Naive B cell (primary cell): ENCODE measurements at regions not wholly inside any gene's neighbourhood (a gene's known extent, or its start where the extent isn't known, plus 50 kb on each side); places are given as distances from the start of the nearest gene placed in this dataset.
"Not testable (repeated sequence)": the region's sequence is repeated elsewhere in the genome, so short reads cannot be mapped to it uniquely, and the experiment has no call there.

Experiments
- ATAC-seq, 2 donors: fragments of 150-1000 bp; cut with Tn5 transposase; 2 replicates each; pipeline ENCODE4 v1.10.0; 2021; ENCODE audit warnings: low read depth in 2 of 2, mild to moderate bottlenecking in 2 of 2, moderate library complexity in 2 of 2
- DNase-seq: peaks from one replicate; pipeline ENCODE4 v3.0.0; 2022
- H3K27ac Mint-ChIP-seq, 6 donors: one replicate each; pipeline ENCODE4 v1.8.0; 2020 to 2022; ENCODE audit warnings: mild to moderate bottlenecking in 6 of 6, mixed read lengths in 6 of 6, moderate library complexity in 5 of 6, inconsistent platforms in 2 of 6
- H3K27me3 Mint-ChIP-seq, 3 donors: one replicate each; pipeline ENCODE4 v1.8.0; 2021 to 2022; ENCODE audit warnings: mixed read lengths in 3 of 3, mild to moderate bottlenecking in 1 of 3
- H3K36me3 Mint-ChIP-seq, 2 donors: one replicate each; pipeline ENCODE4 v1.8.0; 2020 to 2022; ENCODE audit warnings: mixed read lengths in 2 of 2, inconsistent platforms in 1 of 2, mild to moderate bottlenecking in 1 of 2
- H3K4me1 Mint-ChIP-seq, 3 donors: one replicate each; pipeline ENCODE4 v1.8.0; 2020 to 2022; ENCODE audit warnings: mixed read lengths in 3 of 3, inconsistent platforms in 1 of 3, mild to moderate bottlenecking in 1 of 3, moderate library complexity in 1 of 3
- H3K4me3 Mint-ChIP-seq, 8 donors: one replicate each; pipeline ENCODE4 v1.8.0; 2020 to 2022; ENCODE audit warnings: mild to moderate bottlenecking in 8 of 8, mixed read lengths in 8 of 8, moderate library complexity in 8 of 8, inconsistent platforms in 2 of 8
- H3K9me3 Mint-ChIP-seq, 7 donors: one replicate each; pipeline ENCODE4 v1.8.0; 2020 to 2022; ENCODE audit warnings: mixed read lengths in 7 of 7, mild to moderate bottlenecking in 5 of 7, inconsistent platforms in 2 of 7, moderate library complexity in 1 of 7

GRCh38 chr9:135185060-135185459, 97.6 kb downstream of the OLFM1 start:
- DNase-seq (no peak), ATAC-seq (no peak)
- no peaks in the 10 kb centered on the region for H3K9me3 Mint-ChIP-seq
- H3K36me3 Mint-ChIP-seq: no peaks in the 10 kb centered on the region
- peaks cover 0 to 6% (median 5%) of the 10 kb centered on the region in 3 donors for H3K4me1 Mint-ChIP-seq
- no peak overlapping the region for H3K27ac Mint-ChIP-seq
- H3K27me3 Mint-ChIP-seq: peaks cover 6 to 22% (median 10%) of the 10 kb centered on the region in 3 donors
- no peak overlapping the region for H3K4me3 Mint-ChIP-seq

DNA sequence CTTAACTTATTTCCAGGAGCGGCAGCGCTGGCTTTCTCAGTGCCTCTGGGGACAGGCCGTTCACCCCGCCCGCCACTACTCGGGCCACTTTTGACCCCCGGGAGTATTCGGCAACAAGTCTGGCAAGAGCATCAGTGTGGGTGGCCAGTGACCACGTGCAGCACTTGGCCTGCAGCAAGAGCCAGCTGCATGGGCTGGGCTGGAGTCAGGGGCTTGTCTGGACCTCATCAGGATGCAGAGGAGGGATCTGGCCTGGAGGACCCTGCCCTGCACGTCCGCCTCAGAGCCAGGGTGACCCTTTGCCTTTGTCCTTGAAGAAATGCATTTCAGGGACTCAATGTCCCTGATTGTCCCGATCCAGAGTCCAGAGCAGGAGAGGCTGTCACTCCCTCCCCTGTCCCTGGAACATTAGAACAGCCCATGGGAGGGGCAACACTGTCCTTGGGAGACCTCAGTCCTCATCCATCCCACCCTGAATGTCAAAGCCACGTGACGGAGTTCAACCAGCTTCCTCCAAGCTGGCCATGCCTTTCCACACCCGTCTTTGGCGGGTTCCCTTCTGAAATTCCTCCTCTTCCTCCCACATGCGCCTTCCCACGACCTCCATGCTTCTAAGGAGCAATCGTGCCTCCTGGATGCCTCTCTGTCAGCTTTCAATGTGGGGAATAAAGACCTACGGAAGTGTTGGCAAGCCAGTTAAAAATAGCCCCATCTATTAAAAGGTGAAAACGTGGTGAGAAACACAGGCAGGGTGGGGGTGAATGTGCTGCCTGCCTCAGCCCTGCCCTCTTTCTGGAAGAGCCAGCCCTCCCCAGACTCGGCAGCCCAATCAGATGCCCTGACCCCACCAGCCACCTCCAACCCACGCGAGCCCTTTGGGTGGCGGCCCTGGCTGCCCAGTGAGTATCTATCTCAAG, 99.0 kb downstream of the OLFM1 start:
- no peak overlapping the region for H3K27ac Mint-ChIP-seq
- peaks cover 0 to 4% (median 0%) of the 10 kb centered on the region in 7 donors for H3K9me3 Mint-ChIP-seq
- DNase-seq (no peak), ATAC-seq (no peak)
- H3K4me3 Mint-ChIP-seq: no peak overlapping the region
- H3K4me1 Mint-ChIP-seq: peaks cover 0 to 6% (median 5%) of the 10 kb centered on the region in 3 donors
- H3K27me3 Mint-ChIP-seq: peaks cover 10 to 31% (median 13%) of the 10 kb centered on the region in 3 donors
- H3K36me3 Mint-ChIP-seq: no peaks in the 10 kb centered on the region

DNA sequence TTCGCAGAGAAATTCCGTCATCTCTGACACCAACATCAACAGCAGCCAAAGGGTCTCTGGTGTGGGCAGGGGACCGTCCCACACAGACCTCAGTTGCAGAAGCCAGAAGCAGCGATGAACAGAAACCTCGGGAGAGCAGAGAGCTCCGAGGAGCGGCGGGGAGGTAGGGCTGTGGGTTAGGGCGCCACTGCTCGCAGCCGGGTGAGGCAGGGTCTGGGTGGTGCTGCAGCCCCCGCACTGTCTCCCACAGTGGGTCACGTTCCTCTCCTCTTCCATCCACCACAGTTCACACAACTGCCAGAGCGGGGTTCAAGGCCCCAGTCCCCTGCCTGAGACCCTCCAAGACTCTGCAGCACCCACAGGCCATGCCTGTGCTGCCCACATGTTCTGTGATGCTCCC, 99.9 kb downstream of the OLFM1 start:
- ATAC-seq (no peak), DNase-seq (no peak)
- Mint-ChIP-seq H3K27me3 (peaks cover 10 to 32% (median 14%) of the 10 kb centered on the region in 3 donors), H3K27ac (no peak overlapping the region), H3K36me3 (no peaks in the 10 kb centered on the region), H3K4me3 (no peak overlapping the region), H3K9me3 (peaks cover 0 to 4% (median 0%) of the 10 kb centered on the region in 7 donors), H3K4me1 (peaks cover 0 to 6% (median 5%) of the 10 kb centered on the region in 3 donors)

DNA sequence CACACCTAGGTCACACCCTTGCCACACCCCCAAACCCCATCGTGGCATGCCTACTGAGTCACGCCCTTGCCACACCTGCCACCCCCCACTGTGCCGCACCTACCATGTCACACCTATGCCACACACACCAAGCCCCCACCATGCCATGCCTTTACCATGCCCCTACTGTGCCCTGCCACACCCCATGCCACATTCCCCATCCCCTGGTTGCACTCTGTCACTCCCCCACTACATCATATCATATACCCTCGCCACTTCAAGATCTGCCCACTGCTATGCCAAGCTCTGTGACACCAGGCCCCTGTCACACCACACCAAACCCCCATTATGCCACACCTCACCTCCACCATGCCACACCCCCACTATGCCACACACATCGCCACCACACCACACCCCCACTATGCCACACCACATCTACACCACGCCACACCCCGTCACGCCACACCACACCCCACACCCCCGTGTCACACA, 101.2 kb downstream of the OLFM1 start:
- DNase-seq (no peak), ATAC-seq (no peak)
- Mint-ChIP-seq H3K36me3 (no peaks in the 10 kb centered on the region), H3K4me3 (no peak overlapping the region), H3K27ac (no peak overlapping the region), H3K9me3 (peaks cover 0 to 4% (median 0%) of the 10 kb centered on the region in 7 donors), H3K4me1 (peaks cover 0 to 6% (median 5%) of the 10 kb centered on the region in 3 donors), H3K27me3 (peaks cover 10 to 40% (median 22%) of the 10 kb centered on the region in 3 donors)

DNA sequence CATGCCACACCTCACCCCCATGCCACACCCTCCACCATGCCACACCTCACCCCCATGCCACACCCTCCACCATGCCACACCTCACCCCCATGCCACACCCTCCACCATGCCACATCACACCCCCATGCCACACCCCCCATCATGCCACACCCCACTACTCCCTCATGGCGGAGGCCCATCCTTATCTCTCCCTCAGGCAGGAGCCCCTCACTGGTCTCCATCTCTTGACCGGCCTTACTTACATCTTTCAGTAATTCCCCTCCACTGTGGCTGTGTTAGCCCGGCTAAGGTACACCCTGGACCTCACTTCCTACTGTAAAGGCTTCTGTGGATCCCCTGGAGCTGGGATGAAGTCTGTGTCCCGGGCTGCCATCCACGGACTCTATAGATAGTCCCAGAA, 102.0 kb downstream of the OLFM1 start:
- H3K4me1 Mint-ChIP-seq: peaks cover 0 to 6% (median 5%) of the 10 kb centered on the region in 3 donors
- H3K9me3 Mint-ChIP-seq: peaks cover 0 to 4% (median 0%) of the 10 kb centered on the region in 7 donors
- ATAC-seq (no peak), DNase-seq (no peak)
- no peak overlapping the region for H3K27ac Mint-ChIP-seq
- H3K4me3 Mint-ChIP-seq: no peak overlapping the region
- peaks cover 10 to 40% (median 22%) of the 10 kb centered on the region in 3 donors for H3K27me3 Mint-ChIP-seq
- H3K36me3 Mint-ChIP-seq: no peaks in the 10 kb centered on the region

GRCh38 chr9:135190789-135191577, 103.5 kb downstream of the OLFM1 start:
- Mint-ChIP-seq H3K27me3 (peaks cover 10 to 40% (median 22%) of the 10 kb centered on the region in 3 donors), H3K9me3 (peaks cover 0 to 4% (median 0%) of the 10 kb centered on the region in 7 donors), H3K36me3 (no peaks in the 10 kb centered on the region), H3K27ac (no peak overlapping the region), H3K4me1 (peaks cover 0 to 6% (median 5%) of the 10 kb centered on the region in 3 donors), H3K4me3 (no peak overlapping the region)
- DNase-seq: no peak
- no peak for ATAC-seq

DNA sequence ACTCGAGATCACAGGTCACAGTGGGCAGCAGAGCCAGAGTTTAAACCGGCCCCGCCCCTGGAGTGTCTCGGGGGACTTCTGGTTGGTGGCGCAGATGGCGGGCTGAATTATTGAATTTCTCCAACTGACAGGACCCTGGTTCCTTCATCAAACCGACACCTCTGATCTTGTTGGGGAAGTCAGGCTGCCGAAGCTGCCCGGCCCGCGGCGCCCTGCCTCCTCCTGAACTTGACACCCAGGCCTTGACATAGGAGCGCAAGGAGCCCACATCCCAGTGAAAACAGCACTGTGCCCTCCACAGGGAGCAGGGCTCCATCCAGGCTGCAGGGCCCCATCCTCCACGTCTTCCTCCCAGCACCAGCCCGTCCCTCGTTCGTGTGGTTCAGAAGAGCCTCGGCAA, 105.2 kb downstream of the OLFM1 start:
- DNase-seq (no peak), ATAC-seq (no peak)
- peaks cover 0 to 4% (median 0%) of the 10 kb centered on the region in 7 donors for H3K9me3 Mint-ChIP-seq
- H3K27ac Mint-ChIP-seq: no peak overlapping the region
- peaks cover 3 to 32% (median 16%) of the 10 kb centered on the region in 3 donors for H3K27me3 Mint-ChIP-seq
- H3K4me3 Mint-ChIP-seq: no peak overlapping the region
- H3K4me1 Mint-ChIP-seq: peaks cover 0 to 5% (median 0%) of the 10 kb centered on the region in 3 donors
- H3K36me3 Mint-ChIP-seq: no peaks in the 10 kb centered on the region

DNA sequence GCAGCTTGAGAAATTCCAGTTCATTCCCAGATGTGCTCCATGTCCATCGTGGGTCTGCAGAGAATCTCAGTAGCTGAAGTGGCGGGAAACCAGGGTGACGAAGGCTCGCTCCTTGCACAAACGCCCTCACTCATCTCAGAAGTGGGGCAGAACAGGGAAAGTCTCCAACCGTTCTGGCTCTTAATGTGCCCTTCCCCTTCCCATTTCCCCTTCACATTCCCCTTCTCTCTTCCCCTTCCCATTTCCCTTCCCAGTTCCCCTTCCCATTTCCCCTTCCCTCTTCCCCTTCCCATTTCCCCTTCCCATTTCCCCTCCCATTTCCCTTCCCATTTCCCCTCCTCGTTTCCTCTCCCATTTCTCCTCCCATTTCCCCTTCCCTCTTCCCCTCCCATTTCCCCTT, 108.5 kb downstream of the OLFM1 start:
- Mint-ChIP-seq H3K27ac (peak overlapping the region in 1 of 6 donors; percentile 74), H3K27me3 (peaks cover under 1 to 32% (median 30%) of the 10 kb centered on the region in 3 donors)
- not testable (repeated sequence) for H3K4me3 Mint-ChIP-seq, DNase-seq, H3K4me1 Mint-ChIP-seq, ATAC-seq, H3K36me3 Mint-ChIP-seq, H3K9me3 Mint-ChIP-seq

DNA sequence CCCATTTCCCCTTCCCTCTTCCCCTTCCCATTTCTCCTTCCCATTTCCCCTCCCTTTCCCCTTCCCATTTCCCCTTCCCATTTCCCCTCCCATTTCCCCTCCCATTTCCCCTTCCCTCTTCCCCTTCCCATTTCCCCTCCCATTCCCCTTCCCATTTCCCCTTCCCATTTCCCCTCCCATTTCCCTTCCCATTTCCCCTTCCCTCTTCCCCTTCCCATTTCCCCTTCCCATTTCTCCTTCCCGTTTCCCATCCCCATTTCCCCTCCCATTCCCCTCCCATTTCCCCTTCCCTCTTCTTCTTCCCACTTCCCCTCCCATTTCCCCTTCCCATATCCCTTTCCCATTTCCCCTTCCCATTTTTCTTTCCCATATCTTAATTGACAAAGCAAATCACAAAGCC, 109.0 kb downstream of the OLFM1 start:
- Mint-ChIP-seq H3K9me3 (peaks cover 0 to 2% (median 0%) of the 10 kb centered on the region in 7 donors), H3K27ac (peak overlapping the region in 1 of 6 donors; percentile 96), H3K36me3 (no peaks in the 10 kb centered on the region), H3K4me1 (no peaks in the 10 kb centered on the region), H3K27me3 (peaks cover 6 to 27% (median 25%) of the 10 kb centered on the region in 3 donors), H3K4me3 (no peak overlapping the region)
- no peak for ATAC-seq
- DNase-seq: no peak

DNA sequence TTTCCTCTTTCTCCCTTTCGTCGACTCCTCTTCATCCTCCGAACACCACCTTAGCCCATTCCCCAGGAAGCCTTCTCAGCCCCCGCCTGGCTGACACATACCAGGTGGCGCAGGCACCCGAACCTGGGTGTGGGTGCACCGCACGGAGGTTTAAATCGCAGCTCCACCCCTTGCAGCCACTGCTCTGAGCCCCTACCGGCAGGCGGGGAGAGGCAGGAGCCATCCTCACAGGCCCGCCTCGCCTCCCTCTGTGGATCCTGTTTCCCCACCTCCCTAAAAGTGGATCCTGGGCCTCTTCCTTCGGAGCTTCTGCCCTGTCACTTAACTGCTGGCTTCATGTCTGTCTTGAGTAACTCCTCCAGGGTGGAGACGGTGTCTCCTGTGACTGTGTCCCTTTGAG, 110.7 kb downstream of the OLFM1 start:
- no peak overlapping the region for H3K4me3 Mint-ChIP-seq
- no peak for DNase-seq
- H3K4me1 Mint-ChIP-seq: peaks cover 0 to 2% (median 0%) of the 10 kb centered on the region in 3 donors
- peaks cover 0 to 2% (median 0%) of the 10 kb centered on the region in 7 donors for H3K9me3 Mint-ChIP-seq
- no peak for ATAC-seq
- peak overlapping the region in 1 of 6 donors; percentile 77 for H3K27ac Mint-ChIP-seq
- no peaks in the 10 kb centered on the region for H3K36me3 Mint-ChIP-seq
- H3K27me3 Mint-ChIP-seq: peaks cover 6 to 21% (median 19%) of the 10 kb centered on the region in 3 donors

- Mint-ChIP-seq H3K36me3 (no peaks in the 10 kb centered on the region), H3K4me1 (peaks cover 0 to 3% (median 0%) of the 10 kb centered on the region in 3 donors), H3K27me3 (peaks cover 6 to 17% (median 15%) of the 10 kb centered on the region in 3 donors), H3K27ac (no peak overlapping the region), H3K4me3 (no peak overlapping the region), H3K9me3 (peaks cover 0 to 2% (median 0%) of the 10 kb centered on the region in 7 donors)
- DNase-seq (no peak), ATAC-seq (no peak)
Measured at GRCh38 chr9:135198586-135199285, 111.3 kb downstream of the OLFM1 start.

- no peak overlapping the region for H3K27ac Mint-ChIP-seq
- DNase-seq: no peak
- peaks cover 6 to 17% (median 15%) of the 10 kb centered on the region in 3 donors for H3K27me3 Mint-ChIP-seq
- no peaks in the 10 kb centered on the region for H3K36me3 Mint-ChIP-seq
- ATAC-seq: no peak
- H3K4me1 Mint-ChIP-seq: peaks cover 0 to 3% (median 0%) of the 10 kb centered on the region in 3 donors
- peaks cover 0 to 2% (median 0%) of the 10 kb centered on the region in 7 donors for H3K9me3 Mint-ChIP-seq
- H3K4me3 Mint-ChIP-seq: no peak overlapping the region
Measured at GRCh38 chr9:135199489-135199888, 112.0 kb downstream of the OLFM1 start.

GRCh38 chr9:135201711-135202110, 114.2 kb downstream of the OLFM1 start:
- Mint-ChIP-seq H3K36me3 (no peaks in the 10 kb centered on the region), H3K27ac (no peak overlapping the region), H3K4me1 (peaks cover 0 to 3% (median 0%) of the 10 kb centered on the region in 3 donors), H3K9me3 (peaks cover 0 to 2% (median 0%) of the 10 kb centered on the region in 7 donors), H3K4me3 (no peak overlapping the region), H3K27me3 (peaks cover 6 to 17% (median 15%) of the 10 kb centered on the region in 3 donors)
- DNase-seq: no peak
- ATAC-seq: no peak
